Common myeloid progenitor, CD34-positive (primary cell): ENCODE measurements at regions not wholly inside any gene's neighbourhood (a gene's known extent, or its start where the extent isn't known, plus 50 kb on each side); places are given as distances from the start of the nearest gene placed in this dataset.

Source experiments
- CTCF ChIA-PET: fragments of 350-600 bp; sonication (Branson Sonifier 250); formaldehyde crosslinking; loops from one replicate; lab custom pipeline; 2021; ENCODE audit warnings: antibody characterized with exemption; lab: Charles Lee
- POLR2A ChIA-PET: fragments of 350-600 bp; sonication (Branson Sonifier 250); formaldehyde crosslinking; loops from one replicate; lab custom pipeline; 2021; ENCODE audit warnings: antibody characterized with exemption; lab: Charles Lee
- DNase-seq, 3 donors: peaks; one replicate each; pipeline versions ENCODE4 v3.0.0 to v3.0.0-alpha.2; 2013
- H3K27ac ChIP-seq, 2 experiments: 1 replicate in 1 of 2; 2 replicates in 1 of 2; pipeline ENCODE4 v1.7.0; 2013; ENCODE audit warnings: inconsistent platforms in 2 of 2, low read length in 2 of 2, mild to moderate bottlenecking in 2 of 2, low read depth in 1 of 2, moderate library complexity in 1 of 2; ENCODE audit not compliant: severe bottlenecking in 2 of 2, insufficient read depth in 1 of 2, poor library complexity in 1 of 2
- H3K27me3 ChIP-seq, 5 experiments: replicated peaks in 2 of 5; 1 replicate in 3 of 5; 2 replicates in 2 of 5; pipeline versions ENCODE4 v1.6.1 to v1.7.0; 2013; ENCODE audit warnings: low read length in 4 of 5, mild to moderate bottlenecking in 2 of 5, moderate library complexity in 2 of 5, inconsistent platforms in 1 of 5; ENCODE audit not compliant: insufficient read depth in 5 of 5, control insufficient read depth in 4 of 5
- H3K36me3 ChIP-seq, 4 experiments: 1 replicate in 2 of 4; 2 replicates in 2 of 4; pipeline versions ENCODE4 v1.6.1 to v1.7.0; 2013; ENCODE audit warnings: low read length in 3 of 4, control low read depth in 1 of 4, mild to moderate bottlenecking in 1 of 4; ENCODE audit not compliant: control insufficient read depth in 4 of 4, insufficient read depth in 4 of 4
- H3K4me1 ChIP-seq, 4 experiments: 1 replicate in 3 of 4; 2 replicates in 1 of 4; pipeline versions ENCODE4 v1.6.1 to v1.7.1; 2013; ENCODE audit warnings: low read length in 3 of 4, mild to moderate bottlenecking in 3 of 4, control low read depth in 1 of 4, inconsistent platforms in 1 of 4, moderate library complexity in 1 of 4; ENCODE audit not compliant: control insufficient read depth in 4 of 4, insufficient read depth in 4 of 4; ENCODE audit errors: control extremely low read depth in 1 of 4
- H3K4me3 ChIP-seq, 7 experiments: 1 replicate in 4 of 7; 2 replicates in 3 of 7; pipeline versions ENCODE4 v1.5.1 to v1.7.0; 2013; ENCODE audit warnings: mild to moderate bottlenecking in 7 of 7, low read length in 6 of 7, moderate library complexity in 6 of 7, inconsistent platforms in 2 of 7, low read depth in 2 of 7, control low read depth in 1 of 7; ENCODE audit not compliant: insufficient read depth in 4 of 7, control insufficient read depth in 1 of 7; ENCODE audit errors: extremely low read depth in 1 of 7
- H3K9me3 ChIP-seq, 5 experiments: 1 replicate in 4 of 5; 2 replicates in 1 of 5; pipeline versions ENCODE4 v1.6.1 to v1.7.1; 2013; ENCODE audit warnings: low read length in 4 of 5, mild to moderate bottlenecking in 2 of 5, inconsistent platforms in 1 of 5, low read depth in 1 of 5, moderate library complexity in 1 of 5; ENCODE audit not compliant: control insufficient read depth in 4 of 5, insufficient read depth in 2 of 5; ENCODE audit errors: control extremely low read depth in 1 of 5
- WGBS: methylation state at CpG from one replicate; pipeline ENCODE4 v1.1.5; 2013; ENCODE audit not compliant: insufficient coverage; 5-methylcytosine and 5-hydroxymethylcytosine counted together

GRCh38 chr13:72586518-72586917, 140.9 kb downstream of the MZT1 start:
- Histone ChIP-seq H3K36me3 (no peaks in the 10 kb centered on the region), H3K9me3 (no peaks in the 10 kb centered on the region), H3K4me3 (no peak overlapping the region), H3K27me3 (no peaks in the 10 kb centered on the region), H3K27ac (no peak overlapping the region), H3K4me1 (no peaks in the 10 kb centered on the region)
- 93% methylated on average over 3 of the region's 3 CpGs for WGBS
- ChIA-PET POLR2A (no interaction called here), CTCF (no interaction called here)
- no peak for DNase-seq

DNA sequence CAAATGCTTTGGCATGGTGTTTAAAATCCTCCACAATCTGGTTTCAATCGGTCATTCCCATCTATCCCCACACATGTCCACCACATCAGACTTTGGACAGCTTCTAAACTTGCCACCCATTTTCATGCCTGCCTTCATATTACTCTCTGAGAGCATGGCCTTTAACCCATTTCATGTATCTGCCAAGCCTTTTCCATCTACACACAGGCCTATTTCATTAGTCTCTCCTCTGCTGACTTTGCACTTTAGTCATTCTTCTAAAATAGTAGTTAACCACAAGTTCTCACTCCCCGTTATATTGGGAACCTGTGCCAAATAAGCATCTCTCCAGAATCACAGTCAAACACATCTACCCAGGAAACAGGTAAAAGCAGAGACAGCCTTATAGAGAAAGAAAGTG, 142.2 kb downstream of the MZT1 start:
- ChIA-PET CTCF (no interaction called here), POLR2A (no interaction called here)
- H3K27me3 ChIP-seq, result no peaks in the 10 kb centered on the region
- H3K4me3 ChIP-seq, result no peak overlapping the region
- no peak overlapping the region for H3K27ac ChIP-seq
- peaks cover 0 to 2% (median 0%) of the 10 kb centered on the region in 4 experiments for H3K4me1 ChIP-seq
- no peaks in the 10 kb centered on the region for H3K9me3 ChIP-seq
- no peak for DNase-seq
- H3K36me3 ChIP-seq, result no peaks in the 10 kb centered on the region
- 100% methylated on average over 1 of the region's 2 CpGs for WGBS

DNA sequence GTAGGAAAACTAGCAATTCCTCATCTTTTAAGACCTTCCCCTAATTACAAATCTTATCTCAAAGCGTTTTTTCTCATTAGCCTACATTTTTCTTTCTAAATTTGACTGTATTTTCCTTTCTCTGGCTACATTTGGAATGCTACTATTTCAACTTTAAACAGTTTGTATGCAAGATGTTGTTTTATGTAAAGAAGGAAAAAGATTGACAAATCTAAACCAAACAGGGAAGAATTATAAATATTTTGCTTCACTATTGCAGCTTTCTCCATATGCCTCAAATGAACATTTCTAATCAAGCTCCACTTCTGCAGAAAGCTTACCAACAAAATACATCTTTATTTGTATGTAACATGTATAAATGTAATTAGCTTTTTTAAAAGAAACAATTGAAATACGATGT, 156.2 kb downstream of the MZT1 start:
- no peak overlapping the region for H3K4me3 ChIP-seq
- H3K36me3 ChIP-seq, result no peaks in the 10 kb centered on the region
- no peaks in the 10 kb centered on the region for H3K27me3 ChIP-seq
- ChIA-PET CTCF (interaction anchor here (0.6 to 0.8 kb wide), 3 partner anchors 27 to 1720 kb away, joined by 3 to 5 read pairs (median 3); no protein-coding TSS in a partner anchor), POLR2A (no interaction called here)
- H3K9me3 ChIP-seq, result peaks cover 0 to 10% (median 2%) of the 10 kb centered on the region in 5 experiments
- H3K4me1 ChIP-seq, result peaks cover 3 to 7% (median 5%) of the 10 kb centered on the region in 4 experiments
- H3K27ac ChIP-seq, result no peak overlapping the region
- no peak for DNase-seq
- WGBS, result 100% methylated on average over 2 of the region's 2 CpGs

DNA sequence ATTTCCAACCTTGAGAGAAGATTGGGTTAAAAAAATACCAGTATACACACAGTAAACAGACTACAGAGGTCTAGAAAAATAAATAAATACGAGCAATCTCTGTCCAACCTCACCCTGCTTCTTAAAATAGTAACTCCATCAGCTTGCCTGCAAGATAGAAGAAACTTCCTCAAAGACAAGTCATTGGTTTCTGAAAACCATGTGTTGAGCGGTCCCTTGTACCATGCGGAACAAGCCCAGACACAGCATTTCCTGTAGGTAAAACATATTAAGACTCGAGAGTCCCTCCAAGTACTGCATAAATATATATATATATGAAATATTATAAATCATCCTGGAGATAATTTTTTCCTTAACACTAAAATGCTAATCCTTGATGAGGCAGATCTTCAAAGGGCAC, 157.4 kb downstream of the MZT1 start:
- Histone ChIP-seq H3K36me3 (no peaks in the 10 kb centered on the region), H3K27ac (no peak overlapping the region), H3K9me3 (peaks cover 0 to 7% (median 0%) of the 10 kb centered on the region in 5 experiments), H3K27me3 (no peaks in the 10 kb centered on the region), H3K4me3 (peak overlapping the region in 1 of 7 experiments; percentile 25), H3K4me1 (peaks cover 3 to 7% (median 5%) of the 10 kb centered on the region in 4 experiments)
- ChIA-PET POLR2A (no interaction called here), CTCF (interaction anchor here (0.6 to 1.0 kb wide), 3 partner anchors 14 to 1749 kb away, joined by 3 read pairs; no protein-coding TSS in a partner anchor)
- 0% methylated on average over 1 of the region's 4 CpGs for WGBS
- DNase-seq, result peak; percentile 11 to 70 (median 57)

DNA sequence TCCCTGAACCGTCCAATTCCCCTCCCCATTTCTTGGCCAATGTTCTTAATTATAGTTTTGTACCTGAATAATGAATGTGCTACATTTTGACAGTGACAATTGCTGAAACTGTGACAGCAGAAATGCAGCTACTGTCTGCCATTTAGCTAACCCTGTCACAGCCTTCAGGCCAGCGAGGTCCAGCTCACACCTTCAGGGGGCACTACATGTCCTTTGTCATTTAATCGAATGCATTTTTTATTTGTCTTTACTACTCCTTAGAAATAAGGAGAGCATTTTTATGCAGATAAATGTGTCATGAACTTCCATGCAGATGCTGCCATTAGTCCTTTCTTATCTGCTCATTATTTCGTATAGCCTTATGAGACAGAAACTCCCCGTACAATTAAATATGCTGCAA, 159.9 kb downstream of the MZT1 start:
- 94% methylated on average over 3 of the region's 5 CpGs for WGBS
- Histone ChIP-seq H3K9me3 (no peaks in the 10 kb centered on the region), H3K4me1 (peaks cover 3 to 7% (median 5%) of the 10 kb centered on the region in 4 experiments), H3K27me3 (no peaks in the 10 kb centered on the region), H3K27ac (no peak overlapping the region), H3K4me3 (no peak overlapping the region), H3K36me3 (no peaks in the 10 kb centered on the region)
- CTCF ChIA-PET, result no interaction called here
- no peak for DNase-seq
- POLR2A ChIA-PET, result no interaction called here

DNA sequence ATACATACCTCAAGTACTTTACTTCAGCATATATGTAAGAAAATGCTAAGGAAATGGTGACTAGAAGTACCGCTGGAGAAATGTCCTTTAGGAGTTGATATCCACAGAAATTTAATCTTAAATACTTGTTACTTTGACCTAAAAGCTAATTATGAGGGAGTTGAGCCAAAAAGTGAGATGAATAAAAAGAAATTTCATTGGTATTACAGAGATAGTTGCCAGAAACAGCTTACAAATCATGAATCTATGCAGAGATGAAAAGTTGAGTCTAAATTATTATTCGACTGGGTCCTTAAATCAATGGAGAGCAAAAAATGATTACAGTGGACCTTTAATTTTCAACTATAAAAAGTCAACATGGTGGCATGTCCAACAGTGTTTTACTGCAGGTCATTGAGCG, 160.9 kb downstream of the MZT1 start:
- Histone ChIP-seq H3K4me1 (peaks cover 3 to 7% (median 5%) of the 10 kb centered on the region in 4 experiments), H3K36me3 (no peaks in the 10 kb centered on the region), H3K9me3 (no peaks in the 10 kb centered on the region), H3K4me3 (no peak overlapping the region), H3K27me3 (no peaks in the 10 kb centered on the region), H3K27ac (no peak overlapping the region)
- DNase-seq, result no peak
- ChIA-PET POLR2A (interaction anchor here (0.6 kb wide), 1 partner anchor 238 kb away, joined by 5 read pairs; no protein-coding TSS in a partner anchor), CTCF (interaction anchor here (0.6 to 2.0 kb wide), 4 partner anchors 9 to 708 kb away, joined by 3 to 5 read pairs (median 4); no protein-coding TSS in a partner anchor)
- 92% methylated on average over 2 of the region's 3 CpGs for WGBS

- H3K36me3 ChIP-seq, result no peaks in the 10 kb centered on the region
- no peak overlapping the region for H3K4me3 ChIP-seq
- H3K4me1 ChIP-seq, result peaks cover 3 to 7% (median 5%) of the 10 kb centered on the region in 4 experiments
- no CpG with 5 or more reads among the region's 1 CpG for WGBS
- no peaks in the 10 kb centered on the region for H3K9me3 ChIP-seq
- H3K27me3 ChIP-seq, result no peaks in the 10 kb centered on the region
- H3K27ac ChIP-seq, result no peak overlapping the region
- ChIA-PET CTCF (interaction anchor here (0.6 to 2.0 kb wide), 6 partner anchors 9 to 709 kb away, joined by 3 to 5 read pairs (median 3); no protein-coding TSS in a partner anchor), POLR2A (interaction anchor here (0.6 kb wide), 1 partner anchor 238 kb away, joined by 5 read pairs; no protein-coding TSS in a partner anchor)
- peak; percentile 16 to 64 (median 54) for DNase-seq
Observed at GRCh38 chr13:72565893-72566292, 161.5 kb downstream of the MZT1 start.
